MCF 10A (cell line): ENCODE measurements at regions not wholly inside any gene's neighbourhood (a gene's known extent, or its start where the extent isn't known, plus 50 kb on each side); places are given as distances from the start of the nearest gene placed in this dataset.

Experiments
- BruUV-seq: library from RNA; stranded (reverse); fragments of 400-500 nt; replicated peaks from 2 replicates; lab custom pipeline; 2021; lab: Mats Ljungman, UMichigan
- CTCF ChIA-PET: fragments of 300-600 bp; sonication (Branson Sonifier 250); formaldehyde crosslinking; extraction: SDS; loops from one replicate; lab custom pipeline; 2021; ENCODE audit warnings: antibody characterized with exemption, inconsistent platforms; lab: Yijun Ruan, JAX
- POLR2A ChIA-PET: fragments of 300-600, 350-650 bp; sonication (Branson Sonifier 250); formaldehyde crosslinking; extraction: SDS; loops from one replicate; lab custom pipeline; 2020; ENCODE audit warnings: antibody characterized with exemption, inconsistent platforms; lab: Yijun Ruan, JAX
- DNase-seq: peaks from one replicate; pipeline ENCODE4 v3.0.0-alpha.2; 2018; ENCODE audit not compliant: unreplicated experiment
- H3K27ac Mint-ChIP-seq: one replicate; pipeline ENCODE4 v1.8.0; 2022; ENCODE audit warnings: mild to moderate bottlenecking, low read depth, mixed read lengths; ENCODE audit not compliant: unreplicated experiment
- H3K27me3 Mint-ChIP-seq: one replicate; pipeline ENCODE4 v1.8.0; 2022; ENCODE audit warnings: mixed read lengths; ENCODE audit not compliant: insufficient read depth, unreplicated experiment
- H3K36me3 Mint-ChIP-seq: one replicate; pipeline ENCODE4 v1.8.0; 2022; ENCODE audit warnings: mild to moderate bottlenecking, moderate library complexity, mixed read lengths; ENCODE audit not compliant: insufficient read depth, unreplicated experiment
- H3K4me1 Mint-ChIP-seq: one replicate; pipeline ENCODE4 v1.8.0; 2022; ENCODE audit warnings: mixed read lengths; ENCODE audit not compliant: insufficient read depth, unreplicated experiment
- H3K4me3 Mint-ChIP-seq: one replicate; pipeline ENCODE4 v1.8.0; 2022; ENCODE audit warnings: mild to moderate bottlenecking, moderate library complexity, mixed read lengths; ENCODE audit not compliant: unreplicated experiment
- H3K9me3 Mint-ChIP-seq: one replicate; pipeline ENCODE4 v1.8.0; 2022; ENCODE audit warnings: mixed read lengths; ENCODE audit not compliant: unreplicated experiment
- CTCF ChIP-seq: fragments of 200-600 bp; IDR thresholded peaks from one replicate; pipeline ENCODE4 v1.8.0; 2022; ENCODE audit warnings: antibody characterized with exemption, mild to moderate bottlenecking; ENCODE audit not compliant: unreplicated experiment
- intact Hi-C: fragments of 100-400 bp; cut with micrococcal nuclease; formaldehyde crosslinking; loops from 2 replicates; pipeline ENCODE4 v1.14.1; 2022

GRCh38 chr1:239282411-239282810 lies 104.0 kb upstream of the CHRM3 start:
- Mint-ChIP-seq H3K9me3 (peaks cover 14% of the 10 kb centered on the region), H3K27me3 (no peaks in the 10 kb centered on the region), H3K27ac (no peak overlapping the region), H3K4me3 (no peak overlapping the region), H3K36me3 (no peaks in the 10 kb centered on the region), H3K4me1 (no peaks in the 10 kb centered on the region)
- ChIA-PET POLR2A (interaction anchor here (1.4 kb wide), 1 partner anchor 12 kb away, joined by 3 read pairs; no protein-coding TSS in a partner anchor), CTCF (interaction anchor here (0.7 to 0.8 kb wide), 2 partner anchors 12 to 45 kb away, joined by 3 to 4 read pairs; no protein-coding TSS in a partner anchor)
- no peak for DNase-seq
- intact Hi-C loops = no loop called here
- no peak for TF ChIP-seq CTCF
- no TSS peak for BruUV-seq

- intact Hi-C loops = no loop called here
- POLR2A ChIA-PET = no interaction called here
- BruUV-seq = no TSS peak
- DNase-seq = no peak
- TF ChIP-seq CTCF = no peak
- CTCF ChIA-PET = no interaction called here
- no peak overlapping the region for H3K27ac Mint-ChIP-seq
- no peaks in the 10 kb centered on the region for H3K27me3 Mint-ChIP-seq
- H3K36me3 Mint-ChIP-seq = no peaks in the 10 kb centered on the region
- no peak overlapping the region for H3K4me3 Mint-ChIP-seq
- H3K4me1 Mint-ChIP-seq = no peaks in the 10 kb centered on the region
- peaks cover 11% of the 10 kb centered on the region for H3K9me3 Mint-ChIP-seq
Observed at GRCh38 chr1:239276051-239276450, 110.3 kb upstream of the CHRM3 start.

- BruUV-seq = no TSS peak
- no peak for DNase-seq
- CTCF ChIA-PET = interaction anchor here (0.6 kb wide), 1 partner anchor 158 kb away, joined by 3 read pairs; no protein-coding TSS in a partner anchor
Observed at GRCh38 chr1:239274242-239274830, 112.0 kb upstream of the CHRM3 start.

GRCh38 chr1:239270509-239270908 lies 115.9 kb upstream of the CHRM3 start:
- BruUV-seq = no TSS peak
- peaks cover 11% of the 10 kb centered on the region for H3K9me3 Mint-ChIP-seq

More at GRCh38 chr1:239274242-239274830, 112.0 kb upstream of the CHRM3 start:
- H3K27ac Mint-ChIP-seq = no peak overlapping the region
- intact Hi-C loops = no loop called here
- H3K36me3 Mint-ChIP-seq = no peaks in the 10 kb centered on the region
- H3K4me1 Mint-ChIP-seq = no peaks in the 10 kb centered on the region
- no peak for TF ChIP-seq CTCF
- H3K27me3 Mint-ChIP-seq = no peaks in the 10 kb centered on the region
- POLR2A ChIA-PET = no interaction called here
- peaks cover 11% of the 10 kb centered on the region for H3K9me3 Mint-ChIP-seq
- H3K4me3 Mint-ChIP-seq = no peak overlapping the region

More at GRCh38 chr1:239270509-239270908, 115.9 kb upstream of the CHRM3 start:
- Mint-ChIP-seq H3K36me3 (no peaks in the 10 kb centered on the region), H3K27ac (no peak overlapping the region), H3K27me3 (no peaks in the 10 kb centered on the region), H3K4me1 (no peaks in the 10 kb centered on the region), H3K4me3 (no peak overlapping the region)
- intact Hi-C loops = no loop called here
- ChIA-PET POLR2A (interaction anchor here (0.7 to 0.9 kb wide), 2 partner anchors 13 to 26 kb away, joined by 3 read pairs; no protein-coding TSS in a partner anchor), CTCF (interaction anchor here (0.9 kb wide), 1 partner anchor 681 kb away, joined by 3 read pairs; no protein-coding TSS in a partner anchor)
- TF ChIP-seq CTCF = no peak
- DNase-seq = no peak
